Amniotic epithelial cell (primary cell): ENCODE measurements at regions not wholly inside any gene's neighbourhood (a gene's known extent, or its start where the extent isn't known, plus 50 kb on each side); places are given as distances from the start of the nearest gene placed in this dataset.

ENCODE experiments used
- DNase-seq: peaks from one replicate; pipeline ENCODE4 v3.0.0-alpha.2; 2010; ENCODE audit warnings: low read depth

DNA sequence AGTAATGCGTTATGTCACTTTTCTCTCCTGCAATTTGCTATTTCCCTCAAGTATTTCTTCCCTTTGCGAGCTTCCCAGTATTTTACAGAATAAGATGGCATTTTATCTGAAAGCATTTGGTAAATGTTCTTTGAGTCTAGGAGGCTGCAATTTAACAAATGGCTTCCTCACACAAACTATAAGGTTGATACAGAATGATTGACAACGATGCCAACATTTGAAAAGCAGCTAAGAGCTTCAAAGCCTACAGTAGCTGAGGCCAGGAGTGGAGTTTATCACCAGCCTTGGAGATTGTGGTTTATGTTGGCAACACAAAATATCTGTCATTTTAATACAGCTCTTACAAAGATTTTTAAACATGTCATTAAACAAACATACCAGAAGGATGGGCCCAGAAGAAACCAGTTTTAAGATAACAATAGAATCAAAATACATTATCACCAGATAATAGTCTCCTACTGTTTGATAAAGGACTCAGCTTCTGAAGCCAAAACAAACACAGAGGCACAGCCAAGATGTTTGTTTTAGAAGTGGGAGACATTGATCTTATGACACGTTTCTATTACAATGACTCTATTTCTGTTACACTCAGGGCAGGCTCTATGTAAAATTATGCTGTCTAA lies 711.4 kb upstream of the ACVR2A start:
- DNase-seq: peak; percentile 1

DNA sequence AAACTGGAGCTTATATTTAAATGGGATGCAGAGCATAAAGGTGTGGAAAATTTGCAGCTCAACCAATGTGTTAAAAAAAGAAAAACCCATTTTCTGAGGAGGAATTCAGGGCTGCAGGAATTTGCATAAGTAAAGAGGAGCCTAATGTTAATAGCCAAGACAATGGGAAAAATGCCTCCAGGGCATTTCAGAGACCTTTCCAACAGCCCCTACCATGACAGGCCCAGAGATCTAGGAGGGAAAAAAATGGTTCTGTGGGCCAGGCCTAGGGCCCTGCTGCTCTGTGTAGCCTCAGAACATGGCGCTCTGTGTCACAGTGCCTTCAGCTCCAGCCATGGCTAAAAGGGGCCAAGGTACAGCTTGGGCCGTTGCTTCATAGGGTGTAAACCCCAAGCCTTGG lies 719.7 kb upstream of the ACVR2A start:
- DNase-seq: no peak

GRCh38 chr2:147122944-147123343 lies 721.9 kb upstream of the ACVR2A start:
- no peak for DNase-seq

DNA sequence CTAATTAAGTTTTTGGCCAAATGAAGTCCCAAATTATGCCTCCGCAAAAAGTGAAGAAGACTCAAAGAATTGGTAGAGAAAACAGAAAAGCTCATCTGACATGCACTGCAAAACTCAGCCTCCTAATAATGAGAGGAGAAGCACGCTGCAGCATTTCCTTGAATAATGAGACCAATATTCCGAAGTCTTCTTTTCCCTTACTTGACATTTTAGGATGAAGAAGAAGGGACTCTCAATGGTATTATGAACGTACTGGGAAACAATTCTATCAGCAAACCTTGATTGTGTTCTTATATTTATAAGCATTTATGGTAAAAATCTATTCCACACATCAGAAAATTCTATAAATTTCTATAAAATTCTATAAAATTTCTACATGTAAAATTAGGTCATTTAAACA lies 733.9 kb upstream of the ACVR2A start:
- no peak for DNase-seq

DNA sequence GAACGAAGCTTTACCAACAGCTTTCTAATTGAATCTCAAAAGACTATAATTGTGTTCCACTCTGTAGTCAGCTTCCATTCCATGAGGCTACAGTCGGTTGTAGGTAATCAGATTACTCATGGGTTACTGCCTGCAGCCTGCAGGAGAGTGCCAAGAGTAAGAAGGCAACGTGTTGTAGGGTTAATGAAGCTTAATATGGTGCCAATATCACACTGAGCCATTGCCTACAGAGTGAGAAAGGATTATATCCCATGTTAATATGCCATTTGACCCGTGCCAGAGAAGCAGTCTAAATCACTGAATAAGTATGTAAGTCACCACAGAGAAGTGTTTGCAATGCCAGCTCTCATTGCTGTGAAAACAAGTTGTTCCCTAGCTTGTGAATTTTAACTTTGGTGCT lies 734.5 kb upstream of the ACVR2A start:
- DNase-seq: no peak

- DNase-seq: no peak
Measured at GRCh38 chr2:147109291-147109690, 735.5 kb upstream of the ACVR2A start.

DNA sequence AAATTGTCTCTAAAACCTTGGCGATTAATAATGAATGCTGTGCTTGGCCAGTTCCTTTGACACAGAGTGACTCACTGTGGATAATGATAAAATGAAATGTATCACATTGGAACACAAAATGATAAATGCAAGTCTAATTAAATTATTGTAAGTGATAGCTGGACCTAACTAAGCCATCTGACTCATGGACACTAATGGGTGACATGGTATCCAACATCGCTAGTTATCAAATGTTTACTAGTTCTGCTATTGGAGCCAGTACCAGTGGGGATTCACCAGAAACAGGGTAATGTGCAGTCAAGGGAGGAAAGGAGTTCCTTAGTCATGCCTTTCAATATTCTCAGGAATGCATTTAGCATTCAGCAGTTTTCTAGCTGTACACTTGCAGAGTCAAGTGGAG lies 736.3 kb upstream of the ACVR2A start:
- DNase-seq: peak; percentile 27

GRCh38 chr2:147101941-147102790 lies 742.7 kb upstream of the ACVR2A start:
- no peak for DNase-seq

GRCh38 chr2:147100406-147101035 lies 744.3 kb upstream of the ACVR2A start:
- DNase-seq: peak; percentile 84

- peak; percentile 16 for DNase-seq
Measured at GRCh38 chr2:147099845-147100244, 745.0 kb upstream of the ACVR2A start.

DNA sequence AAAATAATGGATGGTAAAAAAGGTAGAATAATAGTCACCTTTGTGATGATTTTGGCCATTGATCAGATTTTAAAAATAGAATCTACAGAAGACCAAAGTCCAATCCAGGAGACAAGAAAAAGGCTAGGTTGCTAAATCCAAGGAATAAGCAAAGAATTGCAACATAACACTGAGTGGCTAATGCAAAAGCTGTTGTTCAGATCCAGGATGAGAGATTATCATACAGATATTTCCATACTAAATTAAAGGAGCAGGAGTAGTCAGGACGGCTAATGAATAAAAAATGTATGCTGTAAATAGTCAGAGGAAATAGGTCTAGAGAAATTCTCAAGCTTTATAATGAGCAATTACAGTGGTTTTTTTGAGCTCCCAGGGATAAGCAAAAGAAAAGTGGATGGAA lies 745.9 kb upstream of the ACVR2A start:
- peak; percentile 79 for DNase-seq

GRCh38 chr2:147097747-147098146 lies 747.1 kb upstream of the ACVR2A start:
- DNase-seq: no peak

DNA sequence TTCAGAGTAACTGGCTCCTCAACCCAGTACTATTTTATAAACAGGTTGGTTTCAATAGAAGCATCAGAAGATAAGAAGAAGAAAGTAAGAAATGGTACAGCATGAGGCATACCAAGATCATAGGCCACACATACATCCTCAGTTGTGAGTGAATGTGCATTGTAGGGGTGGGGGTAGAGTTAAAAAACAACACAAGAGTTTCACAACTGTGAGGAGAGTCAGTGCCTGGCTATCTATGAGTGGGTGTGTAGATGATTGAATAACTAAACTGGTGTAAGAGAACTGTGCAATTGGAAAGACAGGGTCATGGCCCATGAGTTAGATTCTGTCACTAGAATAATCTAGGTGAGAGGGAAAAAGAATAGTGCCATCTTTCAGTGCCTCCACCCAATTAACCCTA lies 748.2 kb upstream of the ACVR2A start:
- DNase-seq: peak; percentile 80

DNA sequence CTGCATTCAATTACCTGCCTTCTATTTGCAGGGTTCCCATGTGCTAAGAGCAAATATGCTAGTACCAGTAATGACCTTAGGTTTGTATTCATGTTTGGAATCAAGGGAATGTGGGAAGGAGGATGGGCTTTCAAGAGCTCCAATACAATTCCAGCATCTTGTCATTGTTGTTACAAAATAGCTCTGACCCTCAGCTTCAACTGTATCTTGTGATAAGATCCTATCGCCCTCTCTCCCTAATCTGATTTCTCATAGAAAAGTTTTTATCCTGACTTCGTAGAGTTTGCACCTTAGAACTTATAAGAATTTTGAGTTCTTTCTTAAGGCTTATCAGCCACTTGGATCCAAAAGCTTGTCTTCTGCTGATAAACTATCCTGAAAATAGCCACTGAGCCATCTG lies 749.5 kb upstream of the ACVR2A start:
- DNase-seq: no peak

DNA sequence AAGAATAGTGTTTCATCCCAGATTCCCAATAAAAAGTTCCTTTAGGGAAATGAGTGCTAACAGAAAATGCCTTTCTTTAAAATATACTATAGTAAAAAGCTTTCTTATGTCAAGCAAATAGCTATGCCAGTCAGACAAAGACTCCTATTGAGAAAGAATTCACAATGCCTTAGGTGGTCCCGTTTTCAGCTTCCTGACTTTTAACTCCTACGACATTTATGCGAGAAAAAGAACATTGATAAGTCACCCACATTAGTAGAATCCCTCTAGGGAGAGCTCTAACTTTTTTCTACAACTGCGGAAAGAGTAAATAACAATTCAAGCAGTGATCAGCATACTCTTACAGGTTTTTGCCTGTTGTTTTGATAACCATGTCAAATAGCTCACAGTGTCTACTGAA lies 750.8 kb upstream of the ACVR2A start:
- DNase-seq: no peak

GRCh38 chr2:147092266-147092665 lies 752.6 kb upstream of the ACVR2A start:
- no peak for DNase-seq

DNA sequence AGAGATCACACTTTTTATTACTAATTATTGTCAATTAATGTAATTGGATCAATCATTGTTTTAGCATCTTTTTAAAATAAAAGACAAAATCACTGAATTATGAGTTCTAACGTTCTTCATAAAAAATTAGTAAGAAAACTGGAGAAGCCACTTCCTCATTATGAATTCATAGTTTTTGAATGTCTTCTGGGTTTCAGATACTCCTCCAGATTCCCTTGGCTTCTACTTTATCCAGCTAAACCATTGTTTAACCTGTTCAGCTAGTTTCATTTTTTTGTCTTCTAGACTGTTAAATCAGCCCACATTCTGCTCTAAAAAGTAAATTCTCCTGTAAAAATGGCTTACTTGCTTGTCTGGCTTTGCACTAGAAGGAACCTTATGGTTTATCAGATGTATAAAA lies 753.4 kb upstream of the ACVR2A start:
- DNase-seq: no peak

DNA sequence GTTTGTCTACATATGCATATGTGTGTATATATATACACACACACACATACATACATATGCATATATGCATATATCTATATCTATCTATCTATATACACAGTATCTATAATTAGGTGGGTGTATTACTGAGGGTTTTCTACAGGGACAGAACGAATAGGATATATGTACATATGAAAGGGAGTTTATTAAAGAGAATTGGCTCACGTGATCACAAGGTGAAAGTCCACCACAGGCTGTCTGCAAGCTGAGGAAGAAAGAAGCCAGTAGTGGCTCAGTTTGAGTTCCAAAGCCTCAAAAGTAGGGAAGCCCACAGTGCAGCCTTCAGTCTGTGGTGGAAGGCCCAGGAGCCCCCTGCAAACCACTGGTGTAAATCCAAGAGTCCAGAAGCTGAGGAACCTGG lies 756.0 kb upstream of the ACVR2A start:
- DNase-seq: no peak

GRCh38 chr2:147086715-147087114 lies 758.1 kb upstream of the ACVR2A start:
- DNase-seq: no peak

DNA sequence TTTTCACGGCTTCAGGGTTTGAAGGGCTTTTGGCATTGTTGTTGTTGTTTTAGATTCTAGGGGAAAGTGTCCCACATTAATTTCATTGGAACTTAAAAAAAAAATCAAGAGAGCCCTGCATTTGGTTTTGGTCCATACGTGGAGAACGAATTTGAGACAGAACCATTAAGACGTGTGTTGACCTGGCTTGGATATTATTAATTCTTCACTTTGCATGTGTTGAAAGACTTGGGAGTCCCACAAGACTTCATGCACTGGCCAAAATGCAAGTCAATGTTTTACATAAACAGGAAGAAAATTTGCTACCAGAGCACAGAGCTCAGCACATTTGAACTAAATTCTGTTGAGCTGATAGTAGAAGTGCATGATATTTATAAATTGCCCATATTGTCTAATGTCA lies 761.2 kb upstream of the ACVR2A start:
- no peak for DNase-seq

GRCh38 chr2:147082850-147083522 lies 761.8 kb upstream of the ACVR2A start:
- peak; percentile 87 for DNase-seq

GRCh38 chr2:147081831-147082230 lies 763.0 kb upstream of the ACVR2A start:
- DNase-seq: no peak

- DNase-seq: peak; percentile 79
Measured at GRCh38 chr2:147076634-147077033, 768.2 kb upstream of the ACVR2A start.
